Colonic mucosa (tissue), 4 donors: ENCODE measurements at regions not wholly inside any gene's neighbourhood (a gene's known extent, or its start where the extent isn't known, plus 50 kb on each side); places are given as distances from the start of the nearest gene placed in this dataset.

ENCODE experiments used
- DNase-seq: peaks from one replicate; pipeline ENCODE4 v3.0.0-alpha.2; 2020
- H3K27ac ChIP-seq: fragments of 200-600 bp; one replicate; pipeline ENCODE4 v1.8.0; 2021
- H3K27me3 ChIP-seq: fragments of 200-600 bp; one replicate; pipeline ENCODE4 v1.8.0; 2021
- H3K36me3 ChIP-seq: fragments of 200-600 bp; one replicate; pipeline ENCODE4 v1.8.0; 2021
- H3K4me1 ChIP-seq: fragments of 200-600 bp; one replicate; pipeline ENCODE4 v1.8.0; 2021; ENCODE audit warnings: mild to moderate bottlenecking
- H3K4me3 ChIP-seq: fragments of 200-600 bp; one replicate; pipeline ENCODE4 v1.8.0; 2021
- H3K9ac ChIP-seq, 2 donors: one replicate each; pipeline ENCODE4 v1.7.0; 2013; ENCODE audit warnings: control low read depth in 2 of 2, low read depth in 2 of 2, low read length in 2 of 2
- H3K9me3 ChIP-seq: fragments of 200-600 bp; one replicate; pipeline ENCODE4 v1.8.0; 2021
- CTCF ChIP-seq: fragments of 200-600 bp; IDR thresholded peaks from one replicate; pipeline ENCODE4 v1.8.0; 2022; ENCODE audit warnings: antibody characterized with exemption, mild to moderate bottlenecking
- intact Hi-C: fragments of 100-400 bp; cut with DNase I; formaldehyde crosslinking; loops from one replicate; pipeline ENCODE4 v1.14.1; 2022
- donor health status: healthy.
- donor health status: DM: no; HTN: no; CAD: no.
- donor health status: DM: no; HTN: no; CAD: no.

GRCh38 chr13:111659842-111660241, 339.4 kb downstream of the TEX29 start:
- H3K4me1 ChIP-seq, result no peaks in the 10 kb centered on the region
- no peak for TF ChIP-seq CTCF
- H3K9me3 ChIP-seq, result no peaks in the 10 kb centered on the region
- intact Hi-C loops, result no loop called here
- no peaks in the 10 kb centered on the region for H3K36me3 ChIP-seq
- no peaks in the 10 kb centered on the region for H3K27me3 ChIP-seq
- H3K4me3 ChIP-seq, result no peak overlapping the region
- no peak overlapping the region for H3K27ac ChIP-seq
- no peak for DNase-seq
- H3K9ac ChIP-seq, result no peak overlapping the region

- H3K9ac ChIP-seq, result no peak overlapping the region
- DNase-seq, result no peak
- H3K4me3 ChIP-seq, result no peak overlapping the region
- no peaks in the 10 kb centered on the region for H3K36me3 ChIP-seq
- H3K27ac ChIP-seq, result no peak overlapping the region
- no peak for TF ChIP-seq CTCF
- intact Hi-C loops, result no loop called here
- H3K27me3 ChIP-seq, result no peaks in the 10 kb centered on the region
- no peaks in the 10 kb centered on the region for H3K4me1 ChIP-seq
- H3K9me3 ChIP-seq, result no peaks in the 10 kb centered on the region
Measured at GRCh38 chr13:111661052-111661451, 340.6 kb downstream of the TEX29 start.

GRCh38 chr13:111661776-111662175, 341.3 kb downstream of the TEX29 start:
- Histone ChIP-seq H3K9me3 (no peaks in the 10 kb centered on the region), H3K36me3 (no peaks in the 10 kb centered on the region), H3K4me1 (no peaks in the 10 kb centered on the region), H3K4me3 (no peak overlapping the region), H3K27me3 (no peaks in the 10 kb centered on the region), H3K9ac (no peak overlapping the region), H3K27ac (no peak overlapping the region)
- intact Hi-C loops, result no loop called here
- no peak for DNase-seq
- no peak for TF ChIP-seq CTCF

- Histone ChIP-seq H3K9me3 (no peaks in the 10 kb centered on the region), H3K27me3 (no peaks in the 10 kb centered on the region), H3K4me1 (no peaks in the 10 kb centered on the region), H3K9ac (no peak overlapping the region), H3K4me3 (no peak overlapping the region), H3K36me3 (no peaks in the 10 kb centered on the region), H3K27ac (no peak overlapping the region)
- TF ChIP-seq CTCF, result no peak
- intact Hi-C loops, result no loop called here
- DNase-seq, result no peak
Measured at GRCh38 chr13:111662451-111662850, 342.0 kb downstream of the TEX29 start.

DNA sequence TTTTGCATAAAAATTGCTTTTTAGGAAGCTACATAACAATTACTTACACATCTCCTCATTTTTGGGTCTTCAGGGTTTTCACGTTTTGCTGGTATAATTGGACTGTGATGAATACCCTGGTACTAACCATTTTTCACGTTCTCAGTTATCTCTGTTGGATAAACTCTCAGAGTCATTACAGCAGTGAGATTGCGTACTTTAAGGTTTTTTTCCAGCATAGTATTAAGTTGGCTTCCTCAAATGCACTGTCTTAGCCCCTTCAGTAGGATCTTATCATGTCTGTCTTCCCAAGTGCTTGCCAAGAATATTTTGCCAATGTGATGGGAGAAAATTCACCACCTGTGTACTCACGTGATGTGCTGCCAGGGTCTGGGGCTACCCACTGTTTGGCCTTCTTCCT, 342.5 kb downstream of the TEX29 start:
- TF ChIP-seq CTCF, result no peak
- Histone ChIP-seq H3K4me1 (no peaks in the 10 kb centered on the region), H3K27ac (no peak overlapping the region), H3K4me3 (no peak overlapping the region), H3K36me3 (no peaks in the 10 kb centered on the region), H3K9me3 (no peaks in the 10 kb centered on the region), H3K9ac (no peak overlapping the region), H3K27me3 (no peaks in the 10 kb centered on the region)
- intact Hi-C loops, result no loop called here
- DNase-seq, result no peak

GRCh38 chr13:111663505-111663904, 343.1 kb downstream of the TEX29 start:
- H3K9me3 ChIP-seq, result no peaks in the 10 kb centered on the region
- no peak overlapping the region for H3K4me3 ChIP-seq
- no peaks in the 10 kb centered on the region for H3K4me1 ChIP-seq
- no peak overlapping the region for H3K27ac ChIP-seq
- no peaks in the 10 kb centered on the region for H3K27me3 ChIP-seq
- no peaks in the 10 kb centered on the region for H3K36me3 ChIP-seq
- TF ChIP-seq CTCF, result no peak
- intact Hi-C loops, result no loop called here
- DNase-seq, result no peak
- H3K9ac ChIP-seq, result no peak overlapping the region
